Left lung (tissue), 4 donors: ENCODE measurements at regions not wholly inside any gene's neighbourhood (a gene's known extent, or its start where the extent isn't known, plus 50 kb on each side); places are given as distances from the start of the nearest gene placed in this dataset.

ENCODE experiments used
- ATAC-seq: fragments of 200-7000 bp; cut with Tn5 transposase; one replicate; pipeline ENCODE4 v1.9.1; 2020; ENCODE audit warnings: moderate library complexity
- DNase-seq, 4 donors: peaks; one replicate each; pipeline ENCODE4 v3.0.0-alpha.2; 2013 to 2020
- H3K27ac ChIP-seq, 2 donors: fragments of 200-600 bp; sonication (generic) in 1 of 2; one replicate each; pipeline versions ENCODE4 v1.5.0 to v1.8.0; 2020 to 2021
- H3K27me3 ChIP-seq, 2 donors: fragments of 200-600 bp; sonication (generic) in 1 of 2; one replicate each; pipeline versions ENCODE4 v1.5.0 to v1.8.0; 2020 to 2021
- H3K36me3 ChIP-seq, 2 donors: fragments of 200-600 bp; sonication (generic) in 1 of 2; one replicate each; pipeline versions ENCODE4 v1.5.0 to v1.8.0; 2020 to 2021
- H3K4me1 ChIP-seq, 2 donors: fragments of 200-600 bp; one replicate each; pipeline ENCODE4 v1.8.0; 2021
- H3K4me3 ChIP-seq, 2 donors: fragments of 200-600 bp; sonication (generic) in 1 of 2; one replicate each; pipeline versions ENCODE4 v1.5.0 to v1.8.0; 2020 to 2021; ENCODE audit warnings: mild to moderate bottlenecking in 1 of 2
- H3K9me3 ChIP-seq, 2 donors: fragments of 200-600 bp; sonication (generic) in 1 of 2; one replicate each; pipeline versions ENCODE4 v1.5.0 to v1.8.0; 2020 to 2021
- CTCF ChIP-seq, 2 donors: fragments of 200-600 bp; sonication (generic) in 1 of 2; IDR thresholded peaks; one replicate each; pipeline versions ENCODE4 v1.5.0 to v1.8.0; 2021; ENCODE audit warnings: antibody characterized with exemption in 2 of 2
- intact Hi-C, 2 donors: fragments of 100-400 bp; cut with DNase I; formaldehyde crosslinking; loops; one replicate each; pipeline versions ENCODE4 v1.11.2 to v1.14.2; 2022
- donor health status: DM: no; HTN: yes; CAD: no.
- donor health status: DM: no; HTN: no; CAD: no.

- ATAC-seq (no peak), DNase-seq (no peak)
- Histone ChIP-seq H3K9me3 (no peaks in the 10 kb centered on the region), H3K4me3 (no peak overlapping the region), H3K27ac (no peak overlapping the region), H3K4me1 (no peaks in the 10 kb centered on the region), H3K27me3 (no peaks in the 10 kb centered on the region), H3K36me3 (no peaks in the 10 kb centered on the region)
- intact Hi-C loops: no loop called here
- no peak for TF ChIP-seq CTCF (IDR thresholded peaks at IDR 0.05)
These were observed 250.4 kb upstream of the PCSK5 start for GRCh38 chr9:75639971-75640610.

DNA sequence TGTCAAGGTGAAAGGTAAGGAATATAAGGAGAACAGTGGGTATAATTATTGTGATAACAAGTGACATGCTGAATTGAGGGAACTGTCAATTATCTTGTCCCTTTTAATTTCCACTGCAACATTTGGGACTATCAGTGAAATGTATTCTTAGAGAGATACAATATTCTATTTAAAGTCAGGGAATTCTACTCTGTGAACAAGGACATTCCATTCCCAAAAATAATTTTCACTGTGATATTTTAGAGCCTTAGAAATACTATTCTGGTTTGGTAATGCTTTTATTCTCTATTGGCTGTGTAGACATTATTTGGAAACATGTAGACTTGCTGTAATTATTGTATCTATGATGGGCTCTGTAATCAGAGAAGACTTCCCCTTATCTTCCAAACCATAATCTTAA is 248.0 kb upstream of the PCSK5 start:
- no peak overlapping the region for H3K27ac ChIP-seq
- no peaks in the 10 kb centered on the region for H3K9me3 ChIP-seq
- intact Hi-C loops: no loop called here
- no peak for TF ChIP-seq CTCF (IDR thresholded peaks at IDR 0.05)
- no peaks in the 10 kb centered on the region for H3K36me3 ChIP-seq
- no peak overlapping the region for H3K4me3 ChIP-seq
- no peak for ATAC-seq
- no peaks in the 10 kb centered on the region for H3K4me1 ChIP-seq
- no peak for DNase-seq
- no peaks in the 10 kb centered on the region for H3K27me3 ChIP-seq

DNA sequence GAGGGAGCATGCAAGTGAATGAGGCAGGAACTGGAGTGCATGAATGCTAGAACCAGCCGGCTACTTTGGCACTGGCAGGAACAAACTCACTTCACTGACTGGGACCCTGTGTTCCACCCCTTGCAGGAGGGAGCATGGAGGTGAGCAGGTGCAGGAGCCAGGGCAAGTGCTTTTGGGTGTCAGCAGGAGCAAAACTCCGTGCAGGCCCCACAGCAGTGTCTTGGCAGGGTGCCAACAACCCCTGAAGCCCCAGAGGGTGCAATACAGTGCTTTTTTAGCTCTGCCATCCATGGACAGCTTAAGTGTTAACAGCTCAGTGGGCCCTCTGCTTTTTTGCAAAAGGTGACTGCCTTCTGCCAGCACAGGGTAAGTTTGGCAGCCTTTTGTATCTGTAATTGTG is 245.8 kb upstream of the PCSK5 start:
- Histone ChIP-seq H3K27ac (no peak overlapping the region), H3K36me3 (no peaks in the 10 kb centered on the region), H3K4me3 (no peak overlapping the region), H3K4me1 (no peaks in the 10 kb centered on the region), H3K9me3 (no peaks in the 10 kb centered on the region), H3K27me3 (no peaks in the 10 kb centered on the region)
- no peak for TF ChIP-seq CTCF (IDR thresholded peaks at IDR 0.05)
- ATAC-seq (no peak), DNase-seq (peak in 1 of 4 donors; percentile 47)
- intact Hi-C loops: no loop called here

DNA sequence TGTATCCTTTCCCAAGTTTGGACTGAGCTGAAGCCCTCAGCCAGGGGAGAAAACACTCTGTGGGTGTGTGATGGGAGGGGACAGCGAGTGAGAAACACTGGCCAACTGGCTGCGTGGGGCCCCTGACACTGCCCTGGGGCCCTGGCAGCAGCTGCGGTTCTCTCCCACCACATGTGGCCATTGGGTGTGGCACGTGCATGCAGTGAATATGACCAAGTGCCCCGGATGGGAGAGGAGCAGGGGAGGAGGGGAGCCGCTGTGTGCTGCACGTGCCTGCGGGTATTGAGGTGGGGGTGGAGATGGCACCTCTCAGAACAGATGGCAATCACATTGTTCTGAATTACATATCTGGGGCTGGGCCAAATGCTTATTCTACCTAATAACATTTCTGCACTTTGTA is 242.4 kb upstream of the PCSK5 start:
- DNase-seq: peak in 1 of 4 donors; percentile 56
- H3K36me3 ChIP-seq: no peaks in the 10 kb centered on the region

GRCh38 chr9:75649060-75649459 is 241.4 kb upstream of the PCSK5 start:
- Histone ChIP-seq H3K27ac (no peak overlapping the region), H3K4me1 (no peaks in the 10 kb centered on the region), H3K4me3 (no peak overlapping the region), H3K9me3 (no peaks in the 10 kb centered on the region), H3K27me3 (no peaks in the 10 kb centered on the region), H3K36me3 (no peaks in the 10 kb centered on the region)
- DNase-seq (no peak), ATAC-seq (no peak)
- intact Hi-C loops: no loop called here
- TF ChIP-seq CTCF (IDR thresholded peaks at IDR 0.05): no peak

More for the DNA sequence above, 242.4 kb upstream of the PCSK5 start:
- Histone ChIP-seq H3K27ac (no peak overlapping the region), H3K4me1 (no peaks in the 10 kb centered on the region), H3K9me3 (no peaks in the 10 kb centered on the region), H3K27me3 (no peaks in the 10 kb centered on the region), H3K4me3 (no peak overlapping the region)
- intact Hi-C loops: no loop called here
- ATAC-seq: no peak
- no peak for TF ChIP-seq CTCF (IDR thresholded peaks at IDR 0.05)
